GM18868 (cell line): ENCODE measurements at regions not wholly inside any gene's neighbourhood (a gene's known extent, or its start where the extent isn't known, plus 50 kb on each side); places are given as distances from the start of the nearest gene placed in this dataset.
A peak's percentile ranks its signal among the peaks of the same experiment; 100 is the strongest.

ENCODE experiments used
- ATAC-seq: cut with Tn5 transposase; IDR thresholded peaks from one replicate; pipeline ENCODE4 v1.9.1; 2021; ENCODE audit warnings: mild to moderate bottlenecking, moderate library complexity; ENCODE audit not compliant: unreplicated experiment

DNA sequence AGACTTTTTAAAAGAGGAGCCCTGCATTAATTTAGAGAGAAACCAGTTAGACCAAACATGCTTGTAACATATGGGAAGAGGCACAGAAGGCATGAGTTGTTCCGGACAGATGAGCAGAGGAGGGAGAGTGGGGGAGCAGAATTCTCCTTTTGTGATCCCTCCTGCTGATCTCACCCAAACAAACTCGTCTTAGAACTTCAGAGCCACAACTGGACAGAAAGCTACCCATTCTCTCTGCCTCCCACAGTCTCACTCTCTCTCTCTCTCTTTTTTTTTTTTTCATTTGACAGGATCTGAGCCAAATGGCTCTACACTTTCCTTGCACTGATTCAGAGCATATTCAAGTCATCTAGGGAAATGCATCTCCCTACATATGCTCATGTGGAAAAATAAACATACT, 196.0 kb upstream of the PAPPA start:
- ATAC-seq = no peak

DNA sequence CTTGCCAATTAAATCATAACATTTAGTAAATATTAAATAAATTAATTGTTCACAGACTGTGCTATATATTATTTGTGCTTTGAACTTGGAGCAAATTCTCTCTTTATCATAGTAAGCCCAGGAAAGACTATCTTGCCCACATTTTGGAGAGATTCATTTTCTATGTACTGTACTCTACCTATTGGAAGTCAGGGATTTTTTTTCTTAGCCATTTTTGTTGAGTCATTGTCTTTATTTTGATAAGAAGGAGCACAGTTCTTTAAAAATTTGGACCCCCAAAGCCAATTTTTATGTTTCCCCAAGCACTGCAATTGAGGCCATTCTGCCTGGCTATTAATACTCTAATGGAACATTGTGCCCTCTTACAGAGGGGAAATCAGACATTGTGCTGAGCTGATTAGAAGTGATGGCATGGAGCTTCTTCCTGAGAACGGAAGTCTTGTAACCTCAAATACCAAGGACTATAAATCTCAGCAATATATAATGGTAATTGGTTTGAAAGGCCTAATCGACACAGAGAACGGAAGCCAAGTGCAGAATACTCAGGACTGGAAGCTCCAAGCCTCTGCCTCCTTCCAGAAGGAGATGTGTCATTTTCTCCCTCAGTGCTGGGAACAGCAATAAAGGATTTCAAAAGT, 188.8 kb upstream of the PAPPA start:
- no peak for ATAC-seq

DNA sequence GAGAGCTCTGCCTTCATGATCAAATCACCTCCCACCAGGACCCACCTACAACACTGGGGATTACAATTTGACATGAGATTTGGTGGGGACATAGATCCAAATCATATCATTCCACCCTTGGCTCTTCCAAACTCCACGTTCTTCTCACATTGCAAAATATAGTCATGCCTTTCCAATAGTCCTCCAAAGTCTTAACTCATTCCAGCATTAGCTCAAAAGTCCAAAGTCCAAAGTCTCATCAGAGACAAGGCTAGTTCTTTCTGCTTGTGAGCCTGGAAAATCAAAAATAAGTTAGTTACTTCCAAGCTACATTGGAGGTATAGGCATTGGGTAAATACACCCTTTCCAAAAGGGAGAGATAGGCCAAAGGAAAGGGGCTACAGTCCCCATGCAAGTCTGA, 186.9 kb upstream of the PAPPA start:
- ATAC-seq = no peak

DNA sequence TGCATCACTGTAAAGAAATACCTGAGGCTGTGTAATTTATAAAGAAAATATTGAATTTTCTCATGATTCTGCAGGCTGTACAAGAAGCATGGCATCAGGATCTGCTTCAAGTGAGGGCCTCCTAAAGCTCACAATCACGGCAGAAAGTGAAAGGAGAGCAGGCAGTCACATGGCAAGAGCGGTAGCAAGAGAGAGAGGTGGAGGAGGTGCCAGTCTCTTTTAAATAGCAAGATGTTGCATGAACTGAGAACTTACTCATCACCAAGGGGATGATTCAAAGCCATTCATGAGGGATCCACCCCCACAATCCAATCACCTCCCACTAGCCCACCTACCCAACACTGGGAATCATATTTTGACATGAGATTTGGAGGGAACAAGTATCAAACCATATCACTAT, 184.5 kb upstream of the PAPPA start:
- no peak for ATAC-seq

DNA sequence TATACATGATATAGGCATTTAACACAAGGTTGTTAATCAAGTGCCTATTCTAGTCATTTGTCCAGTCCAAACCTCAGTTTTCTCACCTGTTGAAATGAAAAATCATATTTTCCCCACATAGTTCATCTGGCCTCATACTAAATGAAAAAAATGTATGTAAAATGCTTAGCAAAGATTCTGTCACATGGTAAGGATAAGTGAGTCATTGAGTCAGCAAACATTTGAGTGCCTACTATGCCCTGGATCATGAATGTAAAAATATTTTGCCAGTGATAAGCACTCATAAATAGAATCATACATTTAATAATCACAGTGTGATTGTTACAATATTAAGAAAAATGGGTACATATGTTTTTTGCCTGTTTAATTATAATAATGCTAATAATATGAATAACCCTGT, 181.2 kb upstream of the PAPPA start:
- ATAC-seq = no peak

DNA sequence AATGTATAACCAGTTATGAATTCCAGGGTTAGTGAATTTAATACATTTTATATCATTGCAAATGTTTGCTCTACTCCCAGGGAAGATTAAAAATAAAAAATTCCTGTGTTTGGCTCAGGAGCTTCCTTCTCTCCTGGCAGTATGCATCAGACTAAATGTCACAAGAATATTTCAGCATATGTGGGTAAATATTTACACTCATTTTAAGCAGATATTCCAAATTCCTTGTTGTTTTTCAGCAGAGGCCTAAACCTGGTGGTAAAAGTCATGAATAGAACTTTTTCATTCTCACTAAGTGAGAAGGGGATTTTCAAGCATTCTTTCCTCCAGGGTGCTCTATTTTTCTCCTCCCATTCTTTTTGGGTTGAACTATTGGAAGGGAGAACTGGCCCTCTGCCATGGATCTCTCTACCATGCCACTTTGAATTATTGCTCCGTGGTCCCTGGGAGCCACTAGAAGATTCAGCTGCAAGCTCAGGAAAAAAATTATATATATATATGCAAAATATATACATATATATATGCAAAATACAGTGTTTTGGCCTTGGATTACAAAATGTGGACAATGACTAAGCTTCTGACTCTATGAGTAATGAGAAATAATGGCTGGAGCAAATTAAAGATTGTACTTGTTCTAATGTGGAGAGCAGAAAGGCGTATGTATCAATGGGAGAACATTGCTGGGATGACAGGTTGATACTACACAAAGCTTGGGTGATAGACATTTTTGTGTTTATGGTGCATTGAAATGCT, 180.6 kb upstream of the PAPPA start:
- no peak for ATAC-seq

DNA sequence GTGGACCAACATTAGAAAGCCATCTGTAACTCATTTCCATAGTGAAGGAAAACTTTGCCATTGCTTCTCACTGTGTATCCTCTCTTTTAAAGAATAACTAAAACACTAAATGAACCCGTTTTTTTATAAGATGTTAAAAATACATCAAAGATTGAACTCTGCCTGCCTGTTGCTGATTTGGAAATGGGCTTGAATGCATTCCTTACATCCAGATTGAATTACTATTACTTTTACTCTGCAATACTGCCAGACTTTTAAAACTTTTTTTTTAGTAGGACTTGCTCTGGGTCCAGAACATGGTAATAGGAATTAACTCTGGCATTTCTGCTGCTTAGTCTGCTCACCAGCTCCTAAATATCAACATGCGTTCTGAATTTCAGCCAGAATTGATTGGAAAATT, 176.8 kb upstream of the PAPPA start:
- ATAC-seq = no peak

DNA sequence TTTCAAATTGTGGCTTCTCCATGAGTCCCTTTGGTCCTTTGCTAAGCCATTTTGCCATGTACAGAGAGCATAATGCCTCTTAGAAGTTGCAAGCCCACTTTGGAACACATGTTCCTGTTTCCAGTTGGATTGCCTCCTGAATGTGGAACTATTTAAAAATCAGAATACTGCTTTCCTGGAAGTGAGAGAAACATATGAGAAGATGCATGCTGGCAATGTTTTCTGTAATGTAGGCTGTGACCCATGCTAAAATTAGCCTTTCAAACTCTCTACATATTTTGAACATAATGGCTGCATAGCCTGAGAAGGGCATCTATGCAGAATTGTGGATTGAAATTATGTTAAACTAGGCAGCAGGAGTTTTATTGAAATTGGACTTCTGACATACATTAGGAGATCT, 175.5 kb upstream of the PAPPA start:
- ATAC-seq = no peak

DNA sequence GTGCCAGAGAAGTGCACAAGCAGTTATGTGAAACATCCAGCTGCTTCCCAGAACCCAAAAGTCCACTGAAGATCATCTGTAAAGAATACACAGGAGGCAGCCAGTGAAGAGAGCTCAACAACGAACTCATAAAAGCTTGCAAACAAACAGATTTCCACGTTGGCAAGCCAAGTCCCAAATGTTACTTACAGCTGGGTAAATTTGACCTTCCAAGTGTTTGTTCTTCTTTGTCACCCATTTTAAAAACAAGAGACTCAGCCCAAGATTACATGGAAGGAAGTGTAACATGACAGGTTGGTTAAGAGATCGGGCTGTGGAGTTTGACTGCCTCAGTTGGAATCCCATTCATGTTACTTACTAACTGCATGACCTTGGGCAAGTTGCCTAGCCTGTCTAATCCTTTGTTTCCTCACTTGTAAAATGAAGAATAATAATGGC, 174.9 kb upstream of the PAPPA start:
- no peak for ATAC-seq

DNA sequence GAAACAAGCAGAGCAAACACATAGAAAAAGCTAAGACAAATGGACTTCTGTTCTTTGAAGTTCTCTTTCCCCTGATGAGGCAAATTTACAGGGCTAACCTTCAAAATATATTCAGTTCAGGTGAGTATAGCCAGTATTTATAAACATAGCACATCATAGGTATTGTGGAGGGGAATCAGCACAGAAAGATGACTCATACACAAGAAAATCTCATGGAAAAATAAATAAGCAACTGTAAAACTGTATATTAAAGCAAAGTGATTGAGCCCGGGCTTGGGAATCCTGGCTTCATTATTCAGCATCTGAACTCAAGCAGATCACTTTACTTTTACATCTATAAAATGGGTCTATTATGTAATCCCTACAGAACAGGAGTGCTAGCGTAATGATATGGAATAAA, 173.5 kb upstream of the PAPPA start:
- no peak for ATAC-seq

DNA sequence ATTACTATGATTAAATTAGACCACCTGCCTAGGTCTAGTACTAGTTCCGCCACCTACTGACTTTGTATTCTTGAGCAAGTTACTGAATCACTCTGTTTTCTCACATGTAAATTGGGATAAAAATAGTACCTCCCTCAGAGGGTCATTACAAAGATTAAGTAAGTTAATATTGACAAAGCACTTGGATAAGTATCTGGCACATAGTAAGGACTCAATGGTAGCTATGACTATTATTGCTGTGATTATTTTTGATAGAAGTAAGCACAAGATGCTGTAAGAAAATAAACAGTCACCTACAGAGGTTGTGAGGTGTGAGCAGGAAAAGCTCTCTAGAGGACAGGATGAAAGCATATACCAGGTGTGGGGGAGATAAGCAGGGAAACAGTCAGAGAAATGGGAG, 173.1 kb upstream of the PAPPA start:
- ATAC-seq = no peak

DNA sequence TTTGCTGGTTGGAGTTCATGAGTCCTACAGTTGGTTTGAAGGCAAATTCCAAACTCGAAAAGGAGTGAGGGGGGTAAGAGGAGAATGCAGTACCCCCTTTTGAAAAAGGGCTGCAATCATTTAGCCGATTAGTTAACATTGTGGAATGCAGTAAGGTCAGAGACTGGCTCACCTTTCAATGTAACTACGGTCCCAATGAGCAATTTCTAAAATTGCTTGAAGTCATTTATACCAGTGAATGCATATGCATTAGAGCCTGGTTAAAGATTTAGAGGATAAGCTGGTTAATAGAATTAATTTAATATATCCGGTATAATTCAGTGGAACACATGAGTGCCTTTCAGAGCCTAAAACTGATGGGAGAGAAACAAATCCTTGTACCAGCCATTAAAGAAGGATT, 172.6 kb upstream of the PAPPA start:
- no peak for ATAC-seq

DNA sequence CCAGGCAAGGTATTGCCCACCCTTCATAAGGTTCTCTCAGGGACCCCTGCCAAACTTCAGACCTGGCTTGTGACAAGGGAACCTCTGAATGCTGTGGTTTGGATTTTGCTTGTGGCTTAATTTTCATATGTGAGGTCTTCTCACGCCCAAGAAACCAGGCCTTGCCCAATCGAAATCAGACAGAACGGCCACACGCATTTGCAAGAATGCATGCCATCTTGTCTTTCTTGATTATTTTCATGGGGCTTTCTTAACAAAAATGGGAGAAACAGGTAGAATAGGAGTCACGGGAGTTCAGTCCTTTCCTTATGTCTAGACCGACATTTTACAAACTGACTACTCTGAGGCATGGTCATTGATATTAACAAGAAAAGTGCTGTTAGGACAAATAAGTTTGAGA, 170.2 kb upstream of the PAPPA start:
- ATAC-seq = no peak

DNA sequence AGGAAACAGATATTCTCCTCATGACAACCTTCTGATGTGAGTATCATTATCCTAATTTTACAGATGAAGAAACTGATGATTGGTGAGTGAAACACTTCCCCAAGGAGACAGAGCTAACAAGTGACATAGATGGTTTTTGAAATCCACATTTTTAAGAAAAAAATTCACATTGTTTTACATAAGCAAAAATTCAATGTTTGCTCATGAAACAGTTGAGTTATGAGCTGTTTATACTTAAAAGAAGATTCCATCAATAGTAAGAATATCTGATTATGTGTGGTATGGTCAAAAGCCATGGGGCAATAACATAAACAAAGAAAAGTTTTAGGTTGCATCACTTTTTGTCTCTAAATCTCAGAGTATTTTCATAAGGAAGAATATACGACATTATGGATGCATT, 167.9 kb upstream of the PAPPA start:
- no peak for ATAC-seq

DNA sequence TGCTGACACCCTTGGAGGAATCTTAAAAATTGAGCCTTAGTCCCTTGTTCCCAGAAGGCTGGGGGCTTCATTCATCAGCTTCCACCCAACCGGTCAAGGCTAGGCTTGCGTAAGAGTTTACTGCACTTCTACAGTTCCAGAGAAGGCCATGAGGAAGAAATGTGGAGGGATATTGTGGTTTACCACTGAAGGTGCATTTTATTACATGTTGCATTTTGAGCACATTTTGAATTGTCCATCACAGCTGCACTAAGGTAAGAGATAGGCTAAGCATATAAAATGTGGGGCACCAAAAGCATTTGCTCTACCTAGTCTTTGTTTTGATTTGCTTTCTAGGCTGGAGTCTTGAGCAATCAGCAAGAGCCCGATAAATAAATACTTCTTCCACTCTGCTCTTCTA, 167.1 kb upstream of the PAPPA start:
- ATAC-seq = no peak

DNA sequence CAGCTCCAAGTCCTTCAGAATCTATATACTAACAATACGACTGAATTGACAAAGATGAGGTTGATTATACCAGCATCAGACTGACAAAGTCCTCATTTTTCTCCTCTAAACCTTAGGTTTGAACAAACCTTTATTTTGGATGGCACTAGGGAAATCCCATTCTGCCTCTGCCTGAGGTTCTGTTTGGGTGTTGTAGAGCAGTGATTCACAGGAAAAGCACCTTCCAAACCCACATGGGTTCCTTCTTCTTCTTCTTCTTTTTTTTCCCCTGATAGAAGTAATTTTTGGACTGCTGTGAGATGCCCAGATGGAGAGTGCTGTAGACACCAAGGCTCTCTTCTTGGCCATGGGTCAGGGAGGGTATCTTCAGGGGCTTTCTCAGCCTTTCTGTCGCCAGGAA, 164.9 kb upstream of the PAPPA start:
- no peak for ATAC-seq

DNA sequence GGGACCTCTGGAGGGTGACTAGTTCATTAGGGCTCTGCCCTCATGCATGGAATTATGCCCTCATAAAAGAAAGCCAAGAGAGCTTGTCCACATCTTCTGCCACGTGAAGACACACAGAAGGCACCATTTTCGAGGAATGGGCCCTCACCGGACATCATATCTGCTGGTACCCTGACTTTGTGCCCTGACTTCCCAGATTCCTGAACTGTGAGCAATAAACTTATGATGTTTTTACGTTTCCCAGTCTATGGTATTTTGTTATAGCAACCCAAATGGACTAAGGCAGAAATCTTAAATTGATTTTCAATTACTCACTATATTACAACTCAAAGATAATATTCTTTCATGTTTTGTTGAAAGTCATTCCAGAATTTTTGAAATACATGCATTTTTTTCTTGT, 163.8 kb upstream of the PAPPA start:
- ATAC-seq = no peak

DNA sequence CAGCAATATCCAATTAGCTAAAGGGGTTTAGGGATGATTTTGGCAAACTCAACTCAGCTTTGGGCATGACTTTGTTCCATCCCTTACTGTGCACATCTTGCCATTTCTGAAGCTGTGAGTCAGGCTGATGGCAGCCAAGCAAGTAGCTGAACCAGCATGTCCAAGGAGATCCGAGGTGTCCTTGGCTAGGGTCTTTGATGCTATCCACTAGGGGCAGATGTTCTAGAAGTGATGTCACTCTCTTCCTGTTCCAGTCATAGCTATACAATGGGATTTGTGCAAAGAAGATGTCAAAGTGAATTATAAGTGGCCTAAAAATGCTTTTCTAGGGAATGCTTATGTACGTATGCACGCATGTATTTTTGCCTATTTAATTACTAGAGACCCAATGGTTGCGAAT, 160.8 kb upstream of the PAPPA start:
- ATAC-seq = no peak

DNA sequence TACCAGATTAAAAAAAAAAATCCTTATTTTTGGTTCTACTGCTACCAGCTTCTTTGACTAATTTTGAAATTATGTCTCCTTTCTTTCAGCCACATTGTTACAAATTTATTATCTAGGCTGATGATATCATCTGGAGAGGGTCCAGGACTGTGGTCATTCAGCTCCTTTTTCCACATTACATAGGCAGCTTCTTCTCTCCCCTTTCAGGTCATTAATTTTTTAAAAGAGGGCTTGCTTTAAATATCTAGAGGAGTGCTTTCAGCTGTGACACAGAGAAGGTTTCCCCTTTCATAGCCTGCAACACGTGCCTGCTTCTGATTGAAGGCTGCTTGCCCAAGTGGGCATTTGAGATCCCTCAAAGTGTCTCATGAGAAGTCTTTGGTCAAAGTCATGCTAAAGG, 155.7 kb upstream of the PAPPA start:
- ATAC-seq = no peak

DNA sequence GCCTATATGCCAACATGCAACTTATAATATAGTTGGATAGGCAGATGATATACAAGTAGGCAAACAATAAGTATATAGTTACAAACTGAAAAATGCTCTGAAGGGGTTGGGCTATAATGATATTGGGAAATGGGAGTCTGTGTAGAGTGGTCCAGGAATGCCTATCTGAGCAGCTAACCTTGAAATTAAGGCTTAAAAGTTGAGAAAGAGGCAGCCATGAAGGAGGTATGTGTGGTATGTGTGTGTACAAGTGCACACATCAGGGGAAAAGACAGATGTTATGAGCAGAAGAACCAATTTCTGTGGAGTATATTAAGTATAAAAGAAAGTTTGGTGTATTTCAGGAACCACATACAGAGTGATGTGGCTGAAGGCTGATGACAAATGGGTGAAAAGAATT, 154.9 kb upstream of the PAPPA start:
- no peak for ATAC-seq

DNA sequence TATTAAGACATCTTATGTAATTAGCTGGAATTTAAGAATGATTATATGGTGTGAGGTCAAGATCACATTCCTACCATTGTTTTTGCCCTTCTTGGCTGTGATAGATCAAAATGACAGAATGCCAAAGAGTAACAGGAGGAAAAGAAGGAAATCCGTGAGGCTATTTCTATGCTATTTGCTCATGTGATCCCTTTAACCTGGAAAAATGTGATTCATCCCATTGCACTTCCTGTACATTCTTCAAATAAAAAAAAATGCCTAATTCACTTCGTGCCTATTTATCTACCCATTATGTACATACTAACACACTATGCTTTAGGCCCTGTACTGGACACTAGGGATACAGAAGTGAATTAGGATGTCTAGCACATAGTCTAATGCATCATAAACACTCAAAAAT, 154.1 kb upstream of the PAPPA start:
- ATAC-seq = no peak

DNA sequence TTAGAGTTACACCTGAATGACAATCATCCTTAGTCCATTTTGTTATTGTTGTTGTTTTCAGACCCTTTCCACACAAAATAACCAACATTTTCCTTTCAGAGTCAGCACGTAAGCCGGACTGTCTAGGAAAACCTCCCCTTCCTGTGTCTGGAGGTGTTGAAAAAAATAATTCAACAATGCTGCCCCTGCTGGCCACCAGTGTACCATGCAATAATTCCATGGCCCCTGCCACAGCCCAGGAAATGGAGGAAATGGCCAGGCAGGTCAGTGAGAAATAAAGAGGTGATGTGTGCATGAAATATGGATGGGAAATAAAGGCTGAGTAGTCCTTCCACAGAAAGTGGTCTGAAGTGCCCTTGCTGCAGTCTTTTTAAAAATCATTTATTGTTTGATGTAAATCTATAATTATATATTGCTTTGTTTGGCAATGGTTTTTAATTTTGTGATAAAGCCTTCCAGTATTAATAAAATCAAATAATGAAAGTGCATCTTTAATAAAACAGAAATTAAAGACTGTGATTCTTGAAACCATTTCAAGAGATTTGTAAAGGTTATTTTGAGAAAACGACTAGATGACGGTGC, 152.8 kb upstream of the PAPPA start:
- ATAC-seq = peak; percentile 69

DNA sequence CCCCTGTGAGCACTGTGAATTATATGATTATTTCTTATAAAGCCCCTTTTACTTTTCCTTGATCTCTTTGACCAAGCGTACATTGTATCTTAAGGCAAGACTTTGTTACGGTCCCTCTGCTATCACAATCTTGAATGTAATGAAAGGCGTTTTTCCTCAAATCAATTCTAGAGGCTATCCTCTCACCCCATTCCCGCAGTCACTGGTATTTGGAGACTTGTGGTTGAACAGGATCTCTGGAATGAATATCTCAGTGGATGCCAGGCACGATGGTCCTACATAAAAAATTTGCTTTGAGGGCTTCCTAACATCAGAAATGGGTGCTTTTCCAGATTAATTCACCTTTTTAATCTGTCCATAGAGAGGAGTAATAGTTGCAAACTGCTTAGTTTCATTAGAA, 151.4 kb upstream of the PAPPA start:
- ATAC-seq = no peak
